Neural progenitor cell (in vitro differentiated cells): ENCODE measurements at regions not wholly inside any gene's neighbourhood (a gene's known extent, or its start where the extent isn't known, plus 50 kb on each side); places are given as distances from the start of the nearest gene placed in this dataset.

Experiments
- DNase-seq: peaks from one replicate; pipeline ENCODE4 v3.0.0-alpha.2; 2016; ENCODE audit warnings: low spot score
- H2AFZ ChIP-seq: fragments of 200-600 bp; sonication (generic); replicated peaks from 2 replicates; pipeline ENCODE4 v1.6.1; 2016; ENCODE audit warnings: antibody characterized with exemption
- H3F3A ChIP-seq: fragments of 200-600 bp; sonication (generic); 2 replicates; pipeline ENCODE4 v1.6.1; 2016; ENCODE audit warnings: antibody characterized with exemption, low read depth
- H3K27ac ChIP-seq: fragments of 200-600 bp; sonication (generic); 2 replicates; pipeline ENCODE4 v1.5.1; 2016; ENCODE audit warnings: mild to moderate bottlenecking
- H3K27me3 ChIP-seq: fragments of 200-600 bp; sonication (generic); 2 replicates; pipeline ENCODE4 v1.6.1; 2016; ENCODE audit warnings: mild to moderate bottlenecking, moderate library complexity
- H3K36me3 ChIP-seq: fragments of 200-600 bp; sonication (generic); 2 replicates; pipeline ENCODE4 v1.5.1; 2016
- H3K4me1 ChIP-seq: fragments of 200-600 bp; sonication (generic); 2 replicates; pipeline ENCODE4 v1.6.1; 2016; ENCODE audit warnings: mixed run types
- H3K4me2 ChIP-seq: fragments of 200-600 bp; sonication (generic); 2 replicates; pipeline ENCODE4 v1.6.1; 2016
- H3K4me3 ChIP-seq: fragments of 200-600 bp; sonication (generic); 2 replicates; pipeline ENCODE4 v1.5.1; 2016
- H3K79me2 ChIP-seq: fragments of 200-600 bp; sonication (generic); 2 replicates; pipeline ENCODE4 v1.6.1; 2016; ENCODE audit warnings: low read depth
- H3K9ac ChIP-seq: fragments of 200-600 bp; sonication (generic); 2 replicates; pipeline ENCODE4 v1.6.1; 2016
- H3K9me3 ChIP-seq: fragments of 200-600 bp; sonication (generic); 2 replicates; pipeline ENCODE4 v1.5.1; 2016; ENCODE audit warnings: low read depth
- H4K20me1 ChIP-seq: fragments of 200-600 bp; sonication (generic); 2 replicates; pipeline ENCODE4 v1.6.1; 2016; ENCODE audit warnings: low read depth
- H3K27ac Mint-ChIP-seq: 3 replicates; pipeline ENCODE4 v1.8.0; 2021; ENCODE audit warnings: mixed read lengths
- H3K27me3 Mint-ChIP-seq: 2 replicates; pipeline ENCODE4 v1.8.0; 2022; ENCODE audit warnings: low read depth, mild to moderate bottlenecking, inconsistent platforms, moderate library complexity, mixed read lengths; ENCODE audit not compliant: insufficient read depth
- H3K36me3 Mint-ChIP-seq: 3 replicates; pipeline ENCODE4 v1.8.0; 2021; ENCODE audit warnings: mixed read lengths
- H3K4me1 Mint-ChIP-seq: 3 replicates; pipeline ENCODE4 v1.8.0; 2021; ENCODE audit warnings: mixed read lengths
- H3K4me3 Mint-ChIP-seq: 3 replicates; pipeline ENCODE4 v1.8.0; 2021; ENCODE audit warnings: mild to moderate bottlenecking, moderate library complexity, mixed read lengths
- H3K9me3 Mint-ChIP-seq: 3 replicates; pipeline ENCODE4 v1.8.0; 2020; ENCODE audit warnings: mixed read lengths
- CTCF ChIP-seq: fragments of 200-600 bp; sonication (generic); IDR thresholded peaks from 2 replicates; pipeline ENCODE4 v1.5.1; 2017; ENCODE audit warnings: antibody characterized with exemption, mild to moderate bottlenecking
- EZH2 ChIP-seq: fragments of 200-600 bp; sonication (generic); IDR thresholded peaks from 2 replicates; pipeline ENCODE4 v1.6.1; 2017; ENCODE audit warnings: antibody characterized with exemption, mild to moderate bottlenecking, moderate library complexity
- EZH2phosphoT487 ChIP-seq: fragments of 200-600 bp; sonication (generic); IDR thresholded peaks from 2 replicates; pipeline ENCODE4 v1.6.1; 2017; ENCODE audit warnings: antibody characterized with exemption

- H3K4me2 ChIP-seq = no peak overlapping the region
- H3K4me1 Mint-ChIP-seq = no peaks in the 10 kb centered on the region
- TF ChIP-seq EZH2 (no peak), EZH2phosphoT487 (no peak), CTCF (no peak)
- H3K36me3 ChIP-seq = no peaks in the 10 kb centered on the region
- H3F3A ChIP-seq = no peaks in the 10 kb centered on the region
- no peak overlapping the region for H3K4me3 Mint-ChIP-seq
- H2AFZ ChIP-seq = no peak overlapping the region
- no peaks in the 10 kb centered on the region for H3K4me1 ChIP-seq
- no peaks in the 10 kb centered on the region for H3K36me3 Mint-ChIP-seq
- H3K27ac ChIP-seq = no peak overlapping the region
- H3K27me3 ChIP-seq = no peaks in the 10 kb centered on the region
- no peaks in the 10 kb centered on the region for H3K9me3 Mint-ChIP-seq
- H3K79me2 ChIP-seq = no peaks in the 10 kb centered on the region
- no peak overlapping the region for H3K4me3 ChIP-seq
- H3K27ac Mint-ChIP-seq = no peak overlapping the region
- DNase-seq = no peak
- H3K9me3 ChIP-seq = no peaks in the 10 kb centered on the region
- no peak overlapping the region for H3K9ac ChIP-seq
- H3K27me3 Mint-ChIP-seq = peaks cover 2% of the 10 kb centered on the region
- no peaks in the 10 kb centered on the region for H4K20me1 ChIP-seq
Observed at GRCh38 chr6:8546496-8546895, 111.2 kb upstream of the SLC35B3 start.

GRCh38 chr6:8545336-8545735 is 110.0 kb upstream of the SLC35B3 start:
- TF ChIP-seq EZH2phosphoT487 = no peak
- no peak for TF ChIP-seq CTCF
- no peak for TF ChIP-seq EZH2
- Histone ChIP-seq H3K9me3 (peaks cover 5% of the 10 kb centered on the region), H4K20me1 (no peaks in the 10 kb centered on the region), H3K9ac (no peak overlapping the region), H3F3A (no peaks in the 10 kb centered on the region), H3K4me3 (no peak overlapping the region), H3K79me2 (no peaks in the 10 kb centered on the region), H3K36me3 (no peaks in the 10 kb centered on the region), H3K4me1 (no peaks in the 10 kb centered on the region), H3K27ac (no peak overlapping the region), H3K27me3 (no peaks in the 10 kb centered on the region), H2AFZ (no peak overlapping the region), H3K4me2 (no peak overlapping the region)
- Mint-ChIP-seq H3K9me3 (peaks cover 6% of the 10 kb centered on the region), H3K27me3 (peaks cover 2% of the 10 kb centered on the region), H3K27ac (no peak overlapping the region), H3K4me3 (no peak overlapping the region), H3K4me1 (no peaks in the 10 kb centered on the region), H3K36me3 (no peaks in the 10 kb centered on the region)
- DNase-seq = no peak

- Histone ChIP-seq H4K20me1 (no peaks in the 10 kb centered on the region), H3K36me3 (no peaks in the 10 kb centered on the region), H3K4me2 (no peak overlapping the region), H3K27me3 (no peaks in the 10 kb centered on the region), H3K9me3 (peaks cover 7% of the 10 kb centered on the region), H3K27ac (no peak overlapping the region), H3K79me2 (no peaks in the 10 kb centered on the region), H3K4me1 (no peaks in the 10 kb centered on the region), H3F3A (no peaks in the 10 kb centered on the region), H3K4me3 (no peak overlapping the region), H2AFZ (no peak overlapping the region), H3K9ac (no peak overlapping the region)
- H3K4me1 Mint-ChIP-seq = no peaks in the 10 kb centered on the region
- H3K36me3 Mint-ChIP-seq = no peaks in the 10 kb centered on the region
- peaks cover 16% of the 10 kb centered on the region for H3K9me3 Mint-ChIP-seq
- H3K27ac Mint-ChIP-seq = no peak overlapping the region
- H3K4me3 Mint-ChIP-seq = no peak overlapping the region
- TF ChIP-seq CTCF = no peak
- TF ChIP-seq EZH2 = no peak
- no peak for TF ChIP-seq EZH2phosphoT487
- DNase-seq = no peak
- peaks cover 2% of the 10 kb centered on the region for H3K27me3 Mint-ChIP-seq
Observed at GRCh38 chr6:8543714-8544113, 108.4 kb upstream of the SLC35B3 start.
